ENCODE measurements at regions not wholly inside any gene's neighbourhood (a gene's known extent, or its start where the extent isn't known, plus 50 kb on each side); places are given as distances from the start of the nearest gene placed in this dataset.

GRCh38 chr5:169450464-169450863 lies 133.1 kb upstream of the SPDL1 start:
- TF ChIP-seq POLR2A (IDR thresholded peaks at IDR 0.05): no peak
- TF ChIP-seq CTCF (IDR thresholded peaks at IDR 0.05): no peak

Measured in thyroid gland (tissue), 4 donors.